Vagina (tissue), 2 donors: ENCODE measurements at regions not wholly inside any gene's neighbourhood (a gene's known extent, or its start where the extent isn't known, plus 50 kb on each side); places are given as distances from the start of the nearest gene placed in this dataset.
A peak's percentile ranks its signal among the peaks of the same experiment; 100 is the strongest.

Experiments used
- DNase-seq, 2 donors: peaks; one replicate each; pipeline ENCODE4 v3.0.0-alpha.2; 2017; ENCODE audit errors: extremely low spot score in 2 of 2
- H3K27ac ChIP-seq: fragments of 200-600 bp; sonication (generic); one replicate; pipeline ENCODE4 v1.5.1; 2019
- H3K27me3 ChIP-seq: fragments of 200-600 bp; sonication (generic); one replicate; pipeline ENCODE4 v1.5.1; 2019
- H3K36me3 ChIP-seq, 2 donors: fragments of 200-600 bp; sonication (generic); one replicate each; pipeline ENCODE4 v1.5.1; 2017 to 2019
- H3K4me1 ChIP-seq: fragments of 200-600 bp; sonication (generic); one replicate; pipeline ENCODE4 v1.5.1; 2019
- H3K4me3 ChIP-seq, 2 donors: fragments of 200-600 bp; sonication (generic); 1 replicate in 1 of 2; 2 replicates in 1 of 2; pipeline ENCODE4 v1.5.1; 2016 to 2019
- H3K9me3 ChIP-seq: fragments of 200-600 bp; sonication (generic); one replicate; pipeline ENCODE4 v1.5.1; 2019
- CTCF ChIP-seq, 3 experiments: fragments of 450-650 bp in 2 of 3; fragments of 200-600 bp in 1 of 3; sonication (generic) in 1 of 3; IDR thresholded peaks; one replicate each; pipeline ENCODE4 v1.5.1; 2017 to 2019; ENCODE audit warnings: antibody characterized with exemption in 3 of 3, mild to moderate bottlenecking in 2 of 3, moderate library complexity in 2 of 3
- POLR2A ChIP-seq, 2 donors: fragments of 450-650 bp; IDR thresholded peaks; one replicate each; pipeline ENCODE4 v1.6.1; 2017; ENCODE audit warnings: antibody characterized with exemption in 2 of 2, mild to moderate bottlenecking in 2 of 2, moderate library complexity in 2 of 2
- POLR2AphosphoS5 ChIP-seq, 2 donors: sonication (generic); formaldehyde crosslinking; IDR thresholded peaks; one replicate each; pipeline ENCODE4 v1.9.0; 2017; ENCODE audit warnings: antibody characterized with exemption in 2 of 2, mild to moderate bottlenecking in 2 of 2, low read depth in 1 of 2; ENCODE audit not compliant: insufficient read depth in 1 of 2
- intact Hi-C: fragments of 100-400 bp; cut with DNase I; formaldehyde crosslinking; loops from one replicate; pipeline ENCODE4 v1.15.1; 2023

- Histone ChIP-seq H3K27me3 (no peaks in the 10 kb centered on the region), H3K27ac (peak overlapping the region; percentile 16), H3K9me3 (no peaks in the 10 kb centered on the region), H3K4me3 (no peak overlapping the region), H3K36me3 (no peaks in the 10 kb centered on the region), H3K4me1 (no peaks in the 10 kb centered on the region)
- intact Hi-C loops: no loop called here
- DNase-seq: no peak
- TF ChIP-seq CTCF (IDR thresholded peaks at IDR 0.05) (no peak), POLR2A (IDR thresholded peaks at IDR 0.05) (no peak), POLR2AphosphoS5 (IDR thresholded peaks at IDR 0.05; ENCODE audit: insufficient read depth in 1 of 2, low read depth in 1 of 2) (no peak)
Observed at GRCh38 chr15:98398886-98399285, 249.5 kb upstream of the IGF1R start.

- H3K27me3 ChIP-seq: no peaks in the 10 kb centered on the region
- H3K9me3 ChIP-seq: no peaks in the 10 kb centered on the region
- no peaks in the 10 kb centered on the region for H3K36me3 ChIP-seq
- peak overlapping the region; percentile 16 for H3K27ac ChIP-seq
- TF ChIP-seq POLR2AphosphoS5 (IDR thresholded peaks at IDR 0.05; ENCODE audit: insufficient read depth in 1 of 2, low read depth in 1 of 2) (no peak), CTCF (IDR thresholded peaks at IDR 0.05) (no peak), POLR2A (IDR thresholded peaks at IDR 0.05) (no peak)
- no peaks in the 10 kb centered on the region for H3K4me1 ChIP-seq
- intact Hi-C loops: no loop called here
- H3K4me3 ChIP-seq: no peak overlapping the region
- DNase-seq: no peak
Observed at GRCh38 chr15:98400120-98400519, 248.2 kb upstream of the IGF1R start.

GRCh38 chr15:98401029-98401428, 247.3 kb upstream of the IGF1R start:
- peak in 1 of 2 donors; percentile 98 for DNase-seq
- intact Hi-C loops: no loop called here
- TF ChIP-seq POLR2A (IDR thresholded peaks at IDR 0.05): no peak
- TF ChIP-seq POLR2AphosphoS5 (IDR thresholded peaks at IDR 0.05; ENCODE audit: insufficient read depth in 1 of 2, low read depth in 1 of 2): peak in 1 of 2 donors; percentile 24
- no peak for TF ChIP-seq CTCF (IDR thresholded peaks at IDR 0.05)
- Histone ChIP-seq H3K9me3 (no peaks in the 10 kb centered on the region), H3K27ac (no peak overlapping the region), H3K27me3 (no peaks in the 10 kb centered on the region), H3K4me1 (no peaks in the 10 kb centered on the region), H3K4me3 (no peak overlapping the region), H3K36me3 (no peaks in the 10 kb centered on the region)

GRCh38 chr15:98402486-98402885, 245.9 kb upstream of the IGF1R start:
- DNase-seq: no peak
- TF ChIP-seq POLR2A (IDR thresholded peaks at IDR 0.05) (no peak), CTCF (IDR thresholded peaks at IDR 0.05) (no peak), POLR2AphosphoS5 (IDR thresholded peaks at IDR 0.05; ENCODE audit: insufficient read depth in 1 of 2, low read depth in 1 of 2) (no peak)
- H3K27ac ChIP-seq: no peak overlapping the region
- no peaks in the 10 kb centered on the region for H3K9me3 ChIP-seq
- H3K27me3 ChIP-seq: no peaks in the 10 kb centered on the region
- H3K4me1 ChIP-seq: no peaks in the 10 kb centered on the region
- no peak overlapping the region for H3K4me3 ChIP-seq
- H3K36me3 ChIP-seq: no peaks in the 10 kb centered on the region
- intact Hi-C loops: no loop called here

DNA sequence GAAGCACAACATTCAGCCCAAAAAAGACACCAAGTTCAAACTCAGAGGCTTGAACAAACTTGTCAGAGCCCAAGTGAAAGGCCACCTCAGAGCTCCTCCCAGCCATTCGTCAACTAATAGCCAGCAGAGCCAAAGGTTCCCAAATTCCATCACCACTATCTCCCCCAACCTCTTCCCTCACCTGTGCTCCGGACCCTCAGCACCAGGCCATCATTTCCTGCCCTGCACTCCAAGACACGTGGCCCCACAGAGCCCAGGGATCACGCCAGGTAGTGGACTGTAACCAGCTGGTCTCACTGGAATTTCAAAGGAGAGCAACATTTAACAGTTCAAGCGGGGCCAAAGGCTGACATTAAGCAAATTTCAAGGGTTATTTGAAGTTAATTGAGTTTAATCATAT, 245.2 kb upstream of the IGF1R start:
- no peak for TF ChIP-seq POLR2AphosphoS5 (IDR thresholded peaks at IDR 0.05; ENCODE audit: insufficient read depth in 1 of 2, low read depth in 1 of 2)
- TF ChIP-seq CTCF (IDR thresholded peaks at IDR 0.05): no peak
- no peak for TF ChIP-seq POLR2A (IDR thresholded peaks at IDR 0.05)

More for the DNA sequence above, 245.2 kb upstream of the IGF1R start:
- no peak for DNase-seq
- intact Hi-C loops: no loop called here
- no peaks in the 10 kb centered on the region for H3K9me3 ChIP-seq
- no peak overlapping the region for H3K27ac ChIP-seq
- H3K4me1 ChIP-seq: no peaks in the 10 kb centered on the region
- H3K27me3 ChIP-seq: no peaks in the 10 kb centered on the region
- H3K4me3 ChIP-seq: no peak overlapping the region
- no peaks in the 10 kb centered on the region for H3K36me3 ChIP-seq
